ENCODE measurements at regions not wholly inside any gene's neighbourhood (a gene's known extent, or its start where the extent isn't known, plus 50 kb on each side); places are given as distances from the start of the nearest gene placed in this dataset.
"Not testable (repeated sequence)": the region's sequence is repeated elsewhere in the genome, so short reads cannot be mapped to it uniquely, and the experiment has no call there.

GRCh38 chr3:88882121-88882520 is 225.3 kb upstream of the EPHA3 start:
- no peak for DNase-seq
- Histone ChIP-seq H3K36me3 (replicated peaks; ENCODE audit: insufficient read depth, low read length) (no peaks in the 10 kb centered on the region), H3K9me2 (replicated peaks; ENCODE audit: insufficient read depth, low read length) (no peaks in the 10 kb centered on the region), H3K9me3 (replicated peaks; ENCODE audit: insufficient read depth, low read length) (no peaks in the 10 kb centered on the region), H3K27ac (ENCODE audit: low read length) (no peak overlapping the region), H3K4me2 (ENCODE audit: low read depth, low read length) (no peak overlapping the region), H3K79me2 (ENCODE audit: low read length) (no peaks in the 10 kb centered on the region), H3K4me1 (ENCODE audit: low read length) (no peaks in the 10 kb centered on the region), H3K27me3 (replicated peaks; ENCODE audit: insufficient read depth, low read length) (no peaks in the 10 kb centered on the region), H3F3A (ENCODE audit: insufficient read depth, low read length) (no peaks in the 10 kb centered on the region), H2AFZ (ENCODE audit: low read length) (no peak overlapping the region), H4K20me1 (ENCODE audit: insufficient read depth, low read length) (no peaks in the 10 kb centered on the region), H3K9ac (ENCODE audit: low read length) (no peak overlapping the region), H3K4me3 (ENCODE audit: low read length) (no peak overlapping the region)
- no peak for TF ChIP-seq EZH2phosphoT487 (IDR thresholded peaks at IDR 0.05; ENCODE audit: low read length)
- TF ChIP-seq CTCF (IDR thresholded peaks at IDR 0.05; ENCODE audit: low read length) = no peak
- no peak for TF ChIP-seq EZH2 (optimal IDR thresholded peaks at IDR 0.05; ENCODE audit: low read depth, low read length)

GRCh38 chr3:88886624-88887023 is 220.8 kb upstream of the EPHA3 start:
- H3K4me2 ChIP-seq (ENCODE audit: low read depth, low read length); H3K9me2 ChIP-seq (replicated peaks; ENCODE audit: insufficient read depth, low read length); H3K79me2 ChIP-seq (ENCODE audit: low read length); H3K27me3 ChIP-seq (replicated peaks; ENCODE audit: insufficient read depth, low read length); H3F3A ChIP-seq (ENCODE audit: insufficient read depth, low read length); H3K9ac ChIP-seq (ENCODE audit: low read length); DNase-seq; H3K9me3 ChIP-seq (replicated peaks; ENCODE audit: insufficient read depth, low read length); H3K36me3 ChIP-seq (replicated peaks; ENCODE audit: insufficient read depth, low read length); H3K4me1 ChIP-seq (ENCODE audit: low read length); H3K27ac ChIP-seq (ENCODE audit: low read length); H3K4me3 ChIP-seq (ENCODE audit: low read length); H4K20me1 ChIP-seq (ENCODE audit: insufficient read depth, low read length); H2AFZ ChIP-seq (ENCODE audit: low read length): not testable (repeated sequence)

GRCh38 chr3:88896026-88896425 is 211.4 kb upstream of the EPHA3 start:
- H4K20me1 ChIP-seq (ENCODE audit: insufficient read depth, low read length) = no peaks in the 10 kb centered on the region
- H3K4me2 ChIP-seq (ENCODE audit: low read depth, low read length) = no peak overlapping the region
- H3K27me3 ChIP-seq (replicated peaks; ENCODE audit: insufficient read depth, low read length) = no peaks in the 10 kb centered on the region
- no peaks in the 10 kb centered on the region for H3K79me2 ChIP-seq (ENCODE audit: low read length)
- no peak overlapping the region for H3K9ac ChIP-seq (ENCODE audit: low read length)
- no peaks in the 10 kb centered on the region for H3K36me3 ChIP-seq (replicated peaks; ENCODE audit: insufficient read depth, low read length)
- no peaks in the 10 kb centered on the region for H3F3A ChIP-seq (ENCODE audit: insufficient read depth, low read length)
- no peaks in the 10 kb centered on the region for H3K9me3 ChIP-seq (replicated peaks; ENCODE audit: insufficient read depth, low read length)
- H3K9me2 ChIP-seq (replicated peaks; ENCODE audit: insufficient read depth, low read length) = no peaks in the 10 kb centered on the region
- no peak overlapping the region for H2AFZ ChIP-seq (ENCODE audit: low read length)
- TF ChIP-seq EZH2phosphoT487 (IDR thresholded peaks at IDR 0.05; ENCODE audit: low read length) = no peak
- no peak for TF ChIP-seq CTCF (IDR thresholded peaks at IDR 0.05; ENCODE audit: low read length)
- TF ChIP-seq EZH2 (optimal IDR thresholded peaks at IDR 0.05; ENCODE audit: low read depth, low read length) = no peak
- H3K4me3 ChIP-seq (ENCODE audit: low read length) = no peak overlapping the region
- H3K4me1 ChIP-seq (ENCODE audit: low read length) = peaks cover 7% of the 10 kb centered on the region
- no peak overlapping the region for H3K27ac ChIP-seq (ENCODE audit: low read length)
- DNase-seq = no peak

GRCh38 chr3:88912294-88912877 is 195.0 kb upstream of the EPHA3 start:
- Histone ChIP-seq H3K79me2 (ENCODE audit: low read length) (no peaks in the 10 kb centered on the region), H3K27me3 (replicated peaks; ENCODE audit: insufficient read depth, low read length) (no peaks in the 10 kb centered on the region), H3K36me3 (replicated peaks; ENCODE audit: insufficient read depth, low read length) (no peaks in the 10 kb centered on the region), H3K4me3 (ENCODE audit: low read length) (no peak overlapping the region), H3F3A (ENCODE audit: insufficient read depth, low read length) (no peaks in the 10 kb centered on the region), H4K20me1 (ENCODE audit: insufficient read depth, low read length) (no peaks in the 10 kb centered on the region), H3K27ac (ENCODE audit: low read length) (no peak overlapping the region), H3K4me2 (ENCODE audit: low read depth, low read length) (no peak overlapping the region), H3K9me2 (replicated peaks; ENCODE audit: insufficient read depth, low read length) (no peaks in the 10 kb centered on the region; the same call in 1 of the 2 replicates), H3K4me1 (ENCODE audit: low read length) (no peaks in the 10 kb centered on the region), H3K9ac (ENCODE audit: low read length) (no peak overlapping the region), H2AFZ (ENCODE audit: low read length) (no peak overlapping the region), H3K9me3 (replicated peaks; ENCODE audit: insufficient read depth, low read length) (no peaks in the 10 kb centered on the region)
- TF ChIP-seq EZH2phosphoT487 (IDR thresholded peaks at IDR 0.05; ENCODE audit: low read length) (no peak), CTCF (IDR thresholded peaks at IDR 0.05; ENCODE audit: low read length) (no peak), EZH2 (optimal IDR thresholded peaks at IDR 0.05; ENCODE audit: low read depth, low read length) (no peak)
- DNase-seq = no peak

All from MM.1S (cell line).